MM.1S (cell line): ENCODE measurements at regions not wholly inside any gene's neighbourhood (a gene's known extent, or its start where the extent isn't known, plus 50 kb on each side); places are given as distances from the start of the nearest gene placed in this dataset.

Experiments
- DNase-seq: peaks from one replicate; pipeline ENCODE4 v3.0.0-alpha.2; 2015
- H2AFZ ChIP-seq: fragments of 300-600 bp; sonication (generic); 2 replicates; pipeline ENCODE4 v1.6.0; 2016; ENCODE audit warnings: antibody characterized with exemption, low read length
- H3F3A ChIP-seq: fragments of 300-600 bp; sonication (generic); 2 replicates; pipeline ENCODE4 v1.6.1; 2016; ENCODE audit warnings: mild to moderate bottlenecking, antibody characterized with exemption, low read length, moderate library complexity, mixed read lengths; ENCODE audit not compliant: insufficient read depth
- H3K27ac ChIP-seq: fragments of 300-600 bp; sonication (generic); 2 replicates; pipeline ENCODE4 v1.5.1; 2016; ENCODE audit warnings: mild to moderate bottlenecking, low read length
- H3K27me3 ChIP-seq: fragments of 300-600 bp; sonication (generic); replicated peaks from 2 replicates; pipeline ENCODE4 v1.6.0; 2016; ENCODE audit warnings: low read length; ENCODE audit not compliant: insufficient read depth
- H3K36me3 ChIP-seq: fragments of 300-600 bp; sonication (generic); replicated peaks from 2 replicates; pipeline ENCODE4 v1.6.1; 2016; ENCODE audit warnings: mild to moderate bottlenecking, low read length, mixed read lengths; ENCODE audit not compliant: insufficient read depth
- H3K4me1 ChIP-seq: fragments of 300-600 bp; sonication (generic); 2 replicates; pipeline ENCODE4 v1.6.1; 2016; ENCODE audit warnings: low read length, mixed read lengths
- H3K4me2 ChIP-seq: fragments of 300-600 bp; sonication (generic); 2 replicates; pipeline ENCODE4 v1.6.0; 2016; ENCODE audit warnings: low read depth, low read length
- H3K4me3 ChIP-seq: fragments of 300-600 bp; sonication (generic); 2 replicates; pipeline ENCODE4 v1.5.1; 2016; ENCODE audit warnings: low read length, mixed read lengths
- H3K79me2 ChIP-seq: fragments of 300-600 bp; sonication (generic); 2 replicates; pipeline ENCODE4 v1.6.1; 2016; ENCODE audit warnings: mixed run types, low read length, mixed read lengths
- H3K9ac ChIP-seq: fragments of 300-600 bp; sonication (generic); 2 replicates; pipeline ENCODE4 v1.6.1; 2016; ENCODE audit warnings: low read length, mixed read lengths
- H3K9me2 ChIP-seq: fragments of 300-600 bp; sonication (generic); replicated peaks from 2 replicates; pipeline ENCODE4 v1.6.1; 2016; ENCODE audit warnings: mild to moderate bottlenecking, low read length, mixed read lengths; ENCODE audit not compliant: insufficient read depth
- H3K9me3 ChIP-seq: fragments of 300-600 bp; sonication (generic); replicated peaks from 2 replicates; pipeline ENCODE4 v1.6.1; 2016; ENCODE audit warnings: mild to moderate bottlenecking, low read length, mixed read lengths; ENCODE audit not compliant: insufficient read depth
- H4K20me1 ChIP-seq: fragments of 300-600 bp; sonication (generic); 2 replicates; pipeline ENCODE4 v1.6.1; 2016; ENCODE audit warnings: mild to moderate bottlenecking, low read length, moderate library complexity, mixed read lengths; ENCODE audit not compliant: insufficient read depth
- CTCF ChIP-seq: fragments of 300-600 bp; sonication (generic); IDR thresholded peaks from 2 replicates; pipeline ENCODE4 v1.5.1; 2016; ENCODE audit warnings: antibody characterized with exemption, low read length, mixed read lengths
- EZH2 ChIP-seq: fragments of 300-600 bp; sonication (generic); optimal IDR thresholded peaks from 2 replicates; pipeline ENCODE3; 2017; ENCODE audit warnings: low read depth, mild to moderate bottlenecking, antibody characterized with exemption, low read length, mixed read lengths
- EZH2phosphoT487 ChIP-seq: fragments of 300-600 bp; sonication (generic); IDR thresholded peaks from 2 replicates; pipeline ENCODE4 v1.6.1; 2018; ENCODE audit warnings: antibody characterized with exemption, low read length

GRCh38 chr2:6079405-6079804 lies 387.2 kb downstream of the SOX11 start:
- H2AFZ ChIP-seq, result no peak overlapping the region
- no peaks in the 10 kb centered on the region for H3K9me2 ChIP-seq
- H3K4me1 ChIP-seq, result no peaks in the 10 kb centered on the region
- H3K4me2 ChIP-seq, result no peak overlapping the region
- no peaks in the 10 kb centered on the region for H3F3A ChIP-seq
- no peak for DNase-seq
- no peak for TF ChIP-seq EZH2phosphoT487
- H3K27me3 ChIP-seq, result no peaks in the 10 kb centered on the region
- no peaks in the 10 kb centered on the region for H4K20me1 ChIP-seq
- no peak overlapping the region for H3K9ac ChIP-seq
- no peak overlapping the region for H3K4me3 ChIP-seq
- H3K79me2 ChIP-seq, result no peaks in the 10 kb centered on the region
- no peak overlapping the region for H3K27ac ChIP-seq
- no peaks in the 10 kb centered on the region for H3K36me3 ChIP-seq
- no peaks in the 10 kb centered on the region for H3K9me3 ChIP-seq

GRCh38 chr2:6080932-6081753 lies 389.0 kb downstream of the SOX11 start:
- no peak overlapping the region for H2AFZ ChIP-seq
- no peaks in the 10 kb centered on the region for H3K9me2 ChIP-seq
- no peaks in the 10 kb centered on the region for H3K4me1 ChIP-seq
- no peak overlapping the region for H3K4me3 ChIP-seq
- TF ChIP-seq EZH2 (no peak), EZH2phosphoT487 (no peak), CTCF (no peak)
- H3K79me2 ChIP-seq, result no peaks in the 10 kb centered on the region
- no peak overlapping the region for H3K27ac ChIP-seq
- H4K20me1 ChIP-seq, result no peaks in the 10 kb centered on the region
- H3K9me3 ChIP-seq, result no peaks in the 10 kb centered on the region
- no peak for DNase-seq
- no peaks in the 10 kb centered on the region for H3F3A ChIP-seq
- no peak overlapping the region for H3K4me2 ChIP-seq
- no peaks in the 10 kb centered on the region for H3K27me3 ChIP-seq
- no peaks in the 10 kb centered on the region for H3K36me3 ChIP-seq
- no peak overlapping the region for H3K9ac ChIP-seq

GRCh38 chr2:6081955-6082624 lies 389.9 kb downstream of the SOX11 start:
- Histone ChIP-seq H3K27ac (no peak overlapping the region), H3K79me2 (no peaks in the 10 kb centered on the region), H2AFZ (no peak overlapping the region), H4K20me1 (no peaks in the 10 kb centered on the region), H3K9me2 (no peaks in the 10 kb centered on the region), H3K4me3 (no peak overlapping the region), H3K4me1 (no peaks in the 10 kb centered on the region), H3K9ac (no peak overlapping the region), H3F3A (no peaks in the 10 kb centered on the region), H3K9me3 (no peaks in the 10 kb centered on the region), H3K4me2 (no peak overlapping the region), H3K27me3 (no peaks in the 10 kb centered on the region), H3K36me3 (no peaks in the 10 kb centered on the region)
- no peak for DNase-seq
- TF ChIP-seq EZH2phosphoT487 (no peak), EZH2 (no peak), CTCF (no peak)

- H3K9ac ChIP-seq, result no peak overlapping the region
- no peak overlapping the region for H2AFZ ChIP-seq
- no peak overlapping the region for H3K27ac ChIP-seq
- H3K4me1 ChIP-seq, result no peaks in the 10 kb centered on the region
- TF ChIP-seq EZH2phosphoT487 (no peak), EZH2 (no peak), CTCF (no peak)
- H3K36me3 ChIP-seq, result no peaks in the 10 kb centered on the region
- H3F3A ChIP-seq, result no peaks in the 10 kb centered on the region
- no peaks in the 10 kb centered on the region for H3K9me3 ChIP-seq
- no peak overlapping the region for H3K4me2 ChIP-seq
- H3K9me2 ChIP-seq, result no peaks in the 10 kb centered on the region
- H4K20me1 ChIP-seq, result no peaks in the 10 kb centered on the region
- H3K79me2 ChIP-seq, result no peaks in the 10 kb centered on the region
- no peak overlapping the region for H3K4me3 ChIP-seq
- DNase-seq, result no peak
- no peaks in the 10 kb centered on the region for H3K27me3 ChIP-seq
These were observed 390.4 kb downstream of the SOX11 start for GRCh38 chr2:6082625-6083018.
